Transverse colon (tissue), 4 donors: ENCODE measurements at regions not wholly inside any gene's neighbourhood (a gene's known extent, or its start where the extent isn't known, plus 50 kb on each side); places are given as distances from the start of the nearest gene placed in this dataset.

Experiments used
- DNase-seq: peaks from one replicate; pipeline ENCODE4 v3.0.0-alpha.2; 2019
- H3K27ac ChIP-seq, 4 donors: fragments of 200-600 bp; sonication (generic); 2 replicates each; pipeline ENCODE4 v1.5.1; 2016 to 2018; ENCODE audit warnings: inconsistent platforms in 4 of 4
- H3K27me3 ChIP-seq: fragments of 200-600 bp; sonication (generic); 2 replicates; pipeline ENCODE4 v1.5.1; 2017; ENCODE audit warnings: inconsistent platforms
- H3K36me3 ChIP-seq, 4 donors: fragments of 200-600 bp; sonication (generic); 2 replicates each; pipeline ENCODE4 v1.5.1; 2017 to 2019; ENCODE audit warnings: inconsistent platforms in 4 of 4
- H3K4me1 ChIP-seq, 4 donors: fragments of 200-600 bp; sonication (generic); 2 replicates each; pipeline ENCODE4 v1.5.1; 2017 to 2020; ENCODE audit warnings: inconsistent platforms in 4 of 4
- H3K4me3 ChIP-seq, 4 donors: fragments of 200-600 bp; sonication (generic); 1 replicate in 1 of 4; 2 replicates in 3 of 4; pipeline versions ENCODE4 v1.5.1 to v1.6.1; 2017 to 2019; ENCODE audit warnings: inconsistent platforms in 4 of 4
- H3K9me3 ChIP-seq, 2 donors: fragments of 200-600 bp; sonication (generic); 2 replicates each; pipeline ENCODE4 v1.5.1; 2017 to 2019; ENCODE audit warnings: inconsistent platforms in 2 of 2
- CTCF ChIP-seq, 5 experiments: fragments of 200-600 bp in 3 of 5; fragments of 450-650 bp in 2 of 5; sonication (generic) in 3 of 5; IDR thresholded peaks; 1 replicate in 2 of 5; 2 replicates in 3 of 5; pipeline ENCODE4 v1.5.1; 2016 to 2017; ENCODE audit warnings: antibody characterized with exemption in 5 of 5, inconsistent platforms in 3 of 5, mild to moderate bottlenecking in 2 of 5, moderate library complexity in 1 of 5
- EP300 ChIP-seq: sonication (generic); formaldehyde crosslinking; IDR thresholded peaks from one replicate; pipeline ENCODE4 v1.6.1; 2017; ENCODE audit warnings: antibody characterized with exemption, low read depth
- POLR2A ChIP-seq: fragments of 450-650 bp; IDR thresholded peaks from one replicate; pipeline ENCODE4 v1.6.1; 2016; ENCODE audit warnings: antibody characterized with exemption, mild to moderate bottlenecking, moderate library complexity
- POLR2AphosphoS5 ChIP-seq, 3 donors: sonication (generic); formaldehyde crosslinking; IDR thresholded peaks; one replicate each; pipeline ENCODE4 v1.6.1; 2016; ENCODE audit warnings: antibody characterized with exemption in 3 of 3
- WGBS, 2 donors: methylation state at CpG; one replicate each; pipeline ENCODE4 v1.1.5; 2018; ENCODE audit warnings: low coverage in 1 of 2; 5-methylcytosine and 5-hydroxymethylcytosine counted together
- in situ Hi-C, 4 donors: fragments of 200-750 bp; cut with MboI; loops; one replicate each; pipeline versions ENCODE4 v1.15.0 to v1.15.1; 2017; ENCODE audit warnings: low sequenced_read_pairs in 3 of 4, low pct_ligation_motif_present in 1 of 4, low pct_unique_long_range_greater_than_20kb in 1 of 4
- intact Hi-C: fragments of 100-400 bp; cut with DNase I; formaldehyde crosslinking; loops from one replicate; pipeline ENCODE4 v1.15.1; 2023; ENCODE audit warnings: low total_unique reads

GRCh38 chrX:74220277-74220676, 83.7 kb upstream of the ZCCHC13 start:
- 80 to 83% methylated on average over 1 to 2 of the region's 2 CpGs for WGBS, 2 donors
- Histone ChIP-seq H3K36me3 (no peaks in the 10 kb centered on the region), H3K4me1 (no peaks in the 10 kb centered on the region), H3K9me3 (no peaks in the 10 kb centered on the region), H3K27ac (no peak overlapping the region), H3K4me3 (no peak overlapping the region), H3K27me3 (no peaks in the 10 kb centered on the region)
- DNase-seq: no peak
- intact Hi-C loops: no loop called here
- in situ Hi-C loops: no loop called here
- TF ChIP-seq CTCF (IDR thresholded peaks at IDR 0.05) (no peak), POLR2A (no peak), POLR2AphosphoS5 (IDR thresholded peaks at IDR 0.05) (no peak), EP300 (no peak)

DNA sequence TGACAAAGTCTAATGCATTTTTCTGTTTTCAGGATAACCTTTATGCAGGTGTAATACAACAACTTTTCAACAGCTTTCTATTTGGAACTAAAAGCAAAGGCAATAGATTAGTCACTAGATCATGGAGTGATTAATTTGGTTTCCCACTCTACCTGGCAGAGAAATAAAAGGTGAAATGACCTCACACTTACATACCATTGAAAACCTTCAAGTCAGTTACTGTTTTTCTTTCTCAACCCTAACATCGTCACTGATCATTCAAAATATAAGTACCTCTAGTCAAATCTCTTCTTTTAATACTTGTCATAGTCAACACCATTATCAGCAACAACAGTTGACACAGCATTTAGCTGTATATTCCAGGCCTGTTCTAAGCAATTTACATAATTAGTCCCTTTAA, 85.1 kb upstream of the ZCCHC13 start:
- H3K36me3 ChIP-seq: no peaks in the 10 kb centered on the region
- no peaks in the 10 kb centered on the region for H3K4me1 ChIP-seq
- H3K27me3 ChIP-seq: no peaks in the 10 kb centered on the region
- intact Hi-C loops (no loop called here), in situ Hi-C loops (no loop called here)
- TF ChIP-seq EP300: no peak
- no peak overlapping the region for H3K4me3 ChIP-seq
- 60 to 82% methylated on average over 1 of the region's 1 CpG for WGBS, 2 donors
- no peak for DNase-seq
- H3K27ac ChIP-seq: no peak overlapping the region
- no peaks in the 10 kb centered on the region for H3K9me3 ChIP-seq

DNA sequence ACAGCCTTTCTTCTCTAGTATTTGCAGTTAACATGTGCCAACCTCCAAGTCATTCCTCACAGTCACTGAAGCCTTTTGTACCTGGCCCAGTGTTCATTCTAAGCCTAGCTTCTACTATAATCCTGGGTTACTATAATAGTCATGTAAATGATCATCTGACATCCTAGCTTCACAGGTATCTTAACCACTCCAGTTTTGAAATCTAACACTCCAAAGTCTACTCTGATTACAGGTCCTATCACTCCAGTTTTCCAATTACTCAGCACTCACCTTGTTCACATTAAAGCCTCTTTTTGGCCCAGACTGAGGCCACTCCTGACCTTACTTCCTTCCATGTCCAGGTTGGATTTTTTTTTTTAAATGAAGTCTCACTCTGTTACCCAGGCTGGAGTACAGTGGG, 87.6 kb upstream of the ZCCHC13 start:
- H3K27ac ChIP-seq: no peak overlapping the region
- TF ChIP-seq CTCF (IDR thresholded peaks at IDR 0.05) (no peak), EP300 (no peak), POLR2A (no peak), POLR2AphosphoS5 (IDR thresholded peaks at IDR 0.05) (no peak)
- no peaks in the 10 kb centered on the region for H3K36me3 ChIP-seq
- H3K27me3 ChIP-seq: no peaks in the 10 kb centered on the region
- H3K4me1 ChIP-seq: no peaks in the 10 kb centered on the region
- in situ Hi-C loops (no loop called here), intact Hi-C loops (no loop called here)
- H3K9me3 ChIP-seq: no peaks in the 10 kb centered on the region
- DNase-seq: no peak
- no peak overlapping the region for H3K4me3 ChIP-seq

GRCh38 chrX:74211911-74212310, 92.1 kb upstream of the ZCCHC13 start:
- Histone ChIP-seq H3K27ac (no peak overlapping the region), H3K27me3 (no peaks in the 10 kb centered on the region), H3K9me3 (no peaks in the 10 kb centered on the region), H3K4me3 (no peak overlapping the region), H3K4me1 (no peaks in the 10 kb centered on the region), H3K36me3 (no peaks in the 10 kb centered on the region)
- intact Hi-C loops: no loop called here
- 95 to 100% methylated on average over 1 of the region's 1 CpG for WGBS, 2 donors
- no peak for DNase-seq
- TF ChIP-seq CTCF (IDR thresholded peaks at IDR 0.05): no peak
- in situ Hi-C loops: no loop called here

- Histone ChIP-seq H3K27me3 (no peaks in the 10 kb centered on the region), H3K36me3 (no peaks in the 10 kb centered on the region), H3K9me3 (no peaks in the 10 kb centered on the region), H3K4me3 (no peak overlapping the region), H3K27ac (no peak overlapping the region), H3K4me1 (no peaks in the 10 kb centered on the region)
- WGBS, 2 donors: 76% methylated on average over 3 of the region's 3 CpGs; no CpG with 5 or more reads in 1 of the 2 donors
- DNase-seq: no peak
- intact Hi-C loops (no loop called here), in situ Hi-C loops (no loop called here)
- TF ChIP-seq EP300: no peak
- no peak for TF ChIP-seq CTCF (IDR thresholded peaks at IDR 0.05)
Measured at GRCh38 chrX:74207539-74207938, 96.4 kb upstream of the ZCCHC13 start.
